GM12873 (cell line): ENCODE measurements at regions not wholly inside any gene's neighbourhood (a gene's known extent, or its start where the extent isn't known, plus 50 kb on each side); places are given as distances from the start of the nearest gene placed in this dataset.
A peak's percentile ranks its signal among the peaks of the same experiment; 100 is the strongest.

Experiments used
- CTCF ChIP-seq: IDR thresholded peaks from 2 replicates; pipeline ENCODE4 v1.5.1; 2012; ENCODE audit warnings: low read depth, mild to moderate bottlenecking, moderate library complexity, low read length, control low read depth; ENCODE audit not compliant: insufficient read depth; ENCODE audit errors: missing control alignments

GRCh38 chr6:118736440-118736839 is 85.0 kb upstream of the CEP85L start:
- no peak for TF ChIP-seq CTCF

- peak; percentile 55 for TF ChIP-seq CTCF
Observed at GRCh38 chr6:118735320-118735719, 83.9 kb upstream of the CEP85L start.

GRCh38 chr6:118725944-118726343 is 74.6 kb upstream of the CEP85L start:
- TF ChIP-seq CTCF, result no peak

- TF ChIP-seq CTCF, result no peak
Observed at GRCh38 chr6:118724211-118724610, 72.8 kb upstream of the CEP85L start.

- no peak for TF ChIP-seq CTCF
Observed at GRCh38 chr6:118722829-118723813, 71.7 kb upstream of the CEP85L start.

GRCh38 chr6:118720125-118720473 is 68.7 kb upstream of the CEP85L start:
- TF ChIP-seq CTCF, result no peak

- no peak for TF ChIP-seq CTCF
Observed at GRCh38 chr6:118719351-118720124, 68.1 kb upstream of the CEP85L start.
